ENCODE measurements at regions not wholly inside any gene's neighbourhood (a gene's known extent, or its start where the extent isn't known, plus 50 kb on each side); places are given as distances from the start of the nearest gene placed in this dataset.
A peak's percentile ranks its signal among the peaks of the same experiment; 100 is the strongest.

GRCh38 chr3:65201926-65202325 lies 514.1 kb upstream of the ADAMTS9 start:
- DNase-seq: no peak
- Mint-ChIP-seq H3K4me3 (ENCODE audit: unreplicated experiment) (no peak overlapping the region), H3K36me3 (ENCODE audit: insufficient read depth, unreplicated experiment) (no peaks in the 10 kb centered on the region), H3K4me1 (ENCODE audit: low read depth, unreplicated experiment) (peaks cover 15% of the 10 kb centered on the region), H3K9me3 (ENCODE audit: unreplicated experiment) (no peaks in the 10 kb centered on the region), H3K27me3 (ENCODE audit: insufficient read depth, unreplicated experiment) (no peaks in the 10 kb centered on the region), H3K27ac (ENCODE audit: unreplicated experiment) (no peak overlapping the region)
- H3K27me3 ChIP-seq (replicated peaks; ENCODE audit: control insufficient read depth, insufficient read depth, low read length): no peaks in the 10 kb centered on the region
- H3K4me3 ChIP-seq (ENCODE audit: low read depth, low read length): no peak overlapping the region
- intact Hi-C loops (cut with micrococcal nuclease; ENCODE audit: unreplicated experiment): no loop called here
- CTCF ChIA-PET: no interaction called here
- BruUV-seq (replicated peaks): no TSS peak
- peaks cover 3% of the 10 kb centered on the region for H3K4me1 ChIP-seq
- TF ChIP-seq CTCF (IDR thresholded peaks at IDR 0.05; ENCODE audit: insufficient read depth in 1 of 2, low read depth in 1 of 2, low read length in 1 of 2, severe bottlenecking in 1 of 2, unreplicated experiment in 1 of 2): no peak
- H3K9me3 ChIP-seq: no peaks in the 10 kb centered on the region
- H3K36me3 ChIP-seq (ENCODE audit: control insufficient read depth, insufficient read depth, low read length): no peaks in the 10 kb centered on the region
- POLR2A ChIA-PET: no interaction called here

GRCh38 chr3:65200310-65200970 lies 512.6 kb upstream of the ADAMTS9 start:
- Mint-ChIP-seq H3K9me3 (ENCODE audit: unreplicated experiment) (no peaks in the 10 kb centered on the region), H3K27ac (ENCODE audit: unreplicated experiment) (no peak overlapping the region), H3K36me3 (ENCODE audit: insufficient read depth, unreplicated experiment) (no peaks in the 10 kb centered on the region), H3K27me3 (ENCODE audit: insufficient read depth, unreplicated experiment) (no peaks in the 10 kb centered on the region), H3K4me1 (ENCODE audit: low read depth, unreplicated experiment) (peaks cover 25% of the 10 kb centered on the region), H3K4me3 (ENCODE audit: unreplicated experiment) (no peak overlapping the region)
- Histone ChIP-seq H3K36me3 (ENCODE audit: control insufficient read depth, insufficient read depth, low read length) (no peaks in the 10 kb centered on the region), H3K9me3 (no peaks in the 10 kb centered on the region), H3K4me3 (ENCODE audit: low read depth, low read length) (no peak overlapping the region), H3K4me1 (peaks cover 14% of the 10 kb centered on the region), H3K27me3 (replicated peaks; ENCODE audit: control insufficient read depth, insufficient read depth, low read length) (no peaks in the 10 kb centered on the region)
- CTCF ChIA-PET: no interaction called here
- no peak for TF ChIP-seq CTCF (IDR thresholded peaks at IDR 0.05; ENCODE audit: insufficient read depth in 1 of 2, low read depth in 1 of 2, low read length in 1 of 2, severe bottlenecking in 1 of 2, unreplicated experiment in 1 of 2)
- no peak for DNase-seq
- POLR2A ChIA-PET: no interaction called here
- BruUV-seq (replicated peaks): no TSS peak
- intact Hi-C loops (cut with micrococcal nuclease; ENCODE audit: unreplicated experiment): no loop called here

GRCh38 chr3:65196663-65197062 lies 508.9 kb upstream of the ADAMTS9 start:
- intact Hi-C loops (cut with micrococcal nuclease; ENCODE audit: unreplicated experiment): no loop called here
- Mint-ChIP-seq H3K36me3 (ENCODE audit: insufficient read depth, unreplicated experiment) (no peaks in the 10 kb centered on the region), H3K4me3 (ENCODE audit: unreplicated experiment) (no peak overlapping the region), H3K9me3 (ENCODE audit: unreplicated experiment) (no peaks in the 10 kb centered on the region), H3K27me3 (ENCODE audit: insufficient read depth, unreplicated experiment) (no peaks in the 10 kb centered on the region), H3K4me1 (ENCODE audit: low read depth, unreplicated experiment) (peaks cover 25% of the 10 kb centered on the region), H3K27ac (ENCODE audit: unreplicated experiment) (peak overlapping the region; percentile 40)
- BruUV-seq (replicated peaks): no TSS peak
- Histone ChIP-seq H3K36me3 (ENCODE audit: control insufficient read depth, insufficient read depth, low read length) (no peaks in the 10 kb centered on the region), H3K9me3 (no peaks in the 10 kb centered on the region), H3K27me3 (replicated peaks; ENCODE audit: control insufficient read depth, insufficient read depth, low read length) (no peaks in the 10 kb centered on the region), H3K4me1 (peaks cover 14% of the 10 kb centered on the region), H3K4me3 (ENCODE audit: low read depth, low read length) (no peak overlapping the region)
- CTCF ChIA-PET: no interaction called here
- no peak for DNase-seq
- POLR2A ChIA-PET: no interaction called here
- no peak for TF ChIP-seq CTCF (IDR thresholded peaks at IDR 0.05; ENCODE audit: insufficient read depth in 1 of 2, low read depth in 1 of 2, low read length in 1 of 2, severe bottlenecking in 1 of 2, unreplicated experiment in 1 of 2)

All from Caco-2 (cell line).